Effector CD4-positive, alpha-beta T cell (primary cell): ENCODE measurements at regions not wholly inside any gene's neighbourhood (a gene's known extent, or its start where the extent isn't known, plus 50 kb on each side); places are given as distances from the start of the nearest gene placed in this dataset.
"Not testable (repeated sequence)": the region's sequence is repeated elsewhere in the genome, so short reads cannot be mapped to it uniquely, and the experiment has no call there.

ENCODE experiments used
- DNase-seq: peaks from one replicate; pipeline ENCODE4 v3.0.0-alpha.2; 2020

- DNase-seq: no peak
Measured at GRCh38 chr5:96124589-96124988, 162.9 kb upstream of the ELL2 start.

GRCh38 chr5:96123418-96123817, 161.8 kb upstream of the ELL2 start:
- DNase-seq: no peak

GRCh38 chr5:96121364-96121763, 159.7 kb upstream of the ELL2 start:
- no peak for DNase-seq

GRCh38 chr5:96120120-96120519, 158.5 kb upstream of the ELL2 start:
- no peak for DNase-seq

- DNase-seq: no peak
Measured at GRCh38 chr5:96117771-96118651, 156.4 kb upstream of the ELL2 start.

- no peak for DNase-seq
Measured at GRCh38 chr5:96115147-96115807, 153.6 kb upstream of the ELL2 start.

GRCh38 chr5:96114736-96115135, 153.1 kb upstream of the ELL2 start:
- DNase-seq: no peak

- no peak for DNase-seq
Measured at GRCh38 chr5:96113170-96113939, 151.7 kb upstream of the ELL2 start.

GRCh38 chr5:96112703-96113102, 151.1 kb upstream of the ELL2 start:
- no peak for DNase-seq

GRCh38 chr5:96112123-96112670, 150.5 kb upstream of the ELL2 start:
- DNase-seq: no peak

- no peak for DNase-seq
Measured at GRCh38 chr5:96111080-96111756, 149.6 kb upstream of the ELL2 start.

GRCh38 chr5:96110300-96110699, 148.6 kb upstream of the ELL2 start:
- no peak for DNase-seq

- DNase-seq: not testable (repeated sequence)
Measured at GRCh38 chr5:96108629-96109028, 147.0 kb upstream of the ELL2 start.

GRCh38 chr5:96103829-96104228, 142.2 kb upstream of the ELL2 start:
- not testable (repeated sequence) for DNase-seq

GRCh38 chr5:96101358-96102089, 139.9 kb upstream of the ELL2 start:
- DNase-seq: no peak

- DNase-seq: not testable (repeated sequence)
Measured at GRCh38 chr5:96097488-96097887, 135.8 kb upstream of the ELL2 start.

- DNase-seq: no peak
Measured at GRCh38 chr5:96096724-96097123, 135.1 kb upstream of the ELL2 start.

GRCh38 chr5:96094904-96095303, 133.3 kb upstream of the ELL2 start:
- no peak for DNase-seq

GRCh38 chr5:96093890-96094381, 132.3 kb upstream of the ELL2 start:
- no peak for DNase-seq

GRCh38 chr5:96093340-96093739, 131.7 kb upstream of the ELL2 start:
- no peak for DNase-seq

GRCh38 chr5:96091874-96092273, 130.2 kb upstream of the ELL2 start:
- DNase-seq: no peak

GRCh38 chr5:96090215-96090614, 128.6 kb upstream of the ELL2 start:
- DNase-seq: no peak
